Superior temporal gyrus (tissue), 1 donor: ENCODE measurements at regions not wholly inside any gene's neighbourhood (a gene's known extent, or its start where the extent isn't known, plus 50 kb on each side); places are given as distances from the start of the nearest gene placed in this dataset.
"Not testable (repeated sequence)": the region's sequence is repeated elsewhere in the genome, so short reads cannot be mapped to it uniquely, and the experiment has no call there.

ENCODE experiments used
- DNase-seq: peaks from one replicate; pipeline ENCODE4 v3.0.0-alpha.2; 2016; ENCODE audit errors: extremely low spot score

DNA sequence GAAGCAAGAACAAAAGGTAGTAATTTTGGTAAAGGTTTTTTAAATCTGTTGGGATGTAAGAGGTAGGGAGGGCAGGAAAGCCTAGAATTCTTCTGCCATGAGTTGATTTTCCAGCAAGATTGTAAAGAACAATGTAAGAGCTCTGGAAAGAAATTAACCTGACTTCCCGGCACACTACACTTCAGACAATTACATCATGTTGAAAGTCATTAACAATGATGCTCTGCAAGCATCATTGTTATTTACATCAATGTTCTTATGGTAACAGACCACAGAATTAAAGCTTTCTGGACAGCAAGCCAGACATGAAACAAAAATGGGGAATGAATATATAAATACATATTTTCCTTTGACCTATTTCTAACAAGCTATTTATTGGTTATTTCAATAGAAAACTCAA, 342.2 kb downstream of the CEP170 start:
- not testable (repeated sequence) for DNase-seq

GRCh38 chr1:242900558-242900957, 354.5 kb downstream of the CEP170 start:
- DNase-seq, result not testable (repeated sequence)

DNA sequence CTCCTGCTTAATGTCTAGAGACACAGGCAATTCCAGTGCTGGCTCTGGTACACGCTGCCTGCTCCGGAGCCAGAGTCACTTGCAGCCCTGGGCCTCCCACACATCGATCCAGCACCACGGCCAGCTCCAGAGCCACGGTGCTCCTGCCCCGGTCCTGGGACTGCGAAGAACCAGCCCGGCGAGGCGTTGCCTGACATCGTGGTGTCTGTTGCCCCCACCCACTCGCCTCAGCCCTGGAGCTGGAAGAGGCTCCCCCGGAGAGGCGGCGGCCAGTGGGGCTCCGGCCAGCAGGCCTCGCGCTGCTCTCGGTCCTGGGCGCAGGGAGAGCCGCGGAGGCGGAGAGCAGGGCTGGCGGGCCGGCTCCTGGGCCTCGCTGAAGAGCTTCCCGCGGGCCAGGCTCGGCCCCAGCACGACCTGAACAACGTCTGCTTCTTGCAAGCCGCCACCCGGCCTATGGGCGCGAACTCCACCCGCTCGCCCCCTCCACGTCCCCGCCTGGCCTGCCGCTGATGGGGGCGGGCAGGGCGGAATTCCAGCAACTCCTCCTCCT, 364.8 kb downstream of the CEP170 start:
- no peak for DNase-seq

GRCh38 chr1:242886137-242886536, 361.6 kb upstream of the PLD5 start:
- no peak for DNase-seq

- not testable (repeated sequence) for DNase-seq
Observed at GRCh38 chr1:242880022-242880421, 355.5 kb upstream of the PLD5 start.

DNA sequence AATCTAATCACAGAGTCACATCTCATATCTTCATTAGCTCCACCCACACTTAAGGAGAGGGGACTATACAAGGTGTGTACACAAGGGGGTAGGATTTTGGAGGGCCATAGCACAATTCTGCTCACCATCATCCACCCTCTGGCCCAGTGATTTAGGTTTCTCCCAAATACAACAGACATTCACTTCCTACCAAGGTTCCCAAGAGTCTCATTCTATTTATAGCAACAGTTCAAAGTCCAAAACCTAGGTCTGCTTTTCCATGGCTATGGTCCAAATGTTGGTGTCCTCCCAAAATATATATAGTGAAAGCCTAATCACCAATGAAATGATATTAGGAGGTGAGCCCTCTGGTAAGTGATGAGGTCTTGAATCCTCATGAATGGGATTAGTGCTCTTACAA, 353.2 kb upstream of the PLD5 start:
- DNase-seq, result no peak

DNA sequence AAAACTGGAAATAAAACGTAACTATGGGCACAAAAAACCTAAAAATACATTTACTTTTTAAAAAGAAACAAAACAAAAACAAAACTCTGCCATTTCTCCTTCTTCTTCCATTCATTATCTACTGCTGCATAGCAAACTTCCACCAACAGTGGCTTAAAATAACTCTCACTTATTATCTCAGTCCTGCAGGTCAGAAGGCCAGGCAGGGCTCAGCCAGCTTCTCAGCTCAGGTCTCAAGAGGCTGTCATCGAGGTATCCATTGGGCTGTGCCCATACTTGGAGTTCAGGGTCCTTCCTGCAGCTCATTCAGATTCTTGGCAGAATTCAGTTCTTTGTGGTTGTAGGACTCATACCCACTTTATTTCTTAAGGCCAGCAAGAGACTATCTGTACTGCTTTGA, 352.7 kb upstream of the PLD5 start:
- no peak for DNase-seq

GRCh38 chr1:242876030-242876429, 351.5 kb upstream of the PLD5 start:
- DNase-seq, result no peak

GRCh38 chr1:242873661-242874060, 349.2 kb upstream of the PLD5 start:
- no peak for DNase-seq

- no peak for DNase-seq
Observed at GRCh38 chr1:242872521-242872920, 348.0 kb upstream of the PLD5 start.

DNA sequence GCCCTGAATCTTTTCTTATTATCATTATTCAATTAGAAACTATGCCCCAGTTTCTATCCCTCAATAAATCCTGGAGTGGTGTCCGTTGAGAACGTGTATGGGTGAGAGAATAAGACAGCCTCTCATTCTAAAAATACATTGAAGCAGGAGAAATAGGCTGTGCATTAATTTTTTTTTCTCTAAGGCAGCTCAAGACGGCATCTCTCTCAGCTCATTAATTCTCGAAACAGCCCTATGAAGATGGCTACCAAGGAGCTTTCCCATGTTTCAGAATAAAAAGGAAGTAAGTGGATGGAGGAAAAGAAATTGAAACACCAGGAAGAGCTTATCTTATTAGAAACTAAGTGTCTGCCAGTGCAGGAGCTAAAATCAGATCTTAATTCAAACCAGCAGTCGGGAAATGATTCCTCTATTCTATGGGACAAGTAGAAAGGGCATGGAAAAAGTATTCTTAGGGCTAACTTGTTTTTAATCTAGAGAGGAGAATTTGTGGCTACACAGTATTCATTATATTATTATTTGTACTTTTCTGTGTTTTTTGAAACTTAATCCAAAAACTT, 347.1 kb upstream of the PLD5 start:
- DNase-seq, result no peak

DNA sequence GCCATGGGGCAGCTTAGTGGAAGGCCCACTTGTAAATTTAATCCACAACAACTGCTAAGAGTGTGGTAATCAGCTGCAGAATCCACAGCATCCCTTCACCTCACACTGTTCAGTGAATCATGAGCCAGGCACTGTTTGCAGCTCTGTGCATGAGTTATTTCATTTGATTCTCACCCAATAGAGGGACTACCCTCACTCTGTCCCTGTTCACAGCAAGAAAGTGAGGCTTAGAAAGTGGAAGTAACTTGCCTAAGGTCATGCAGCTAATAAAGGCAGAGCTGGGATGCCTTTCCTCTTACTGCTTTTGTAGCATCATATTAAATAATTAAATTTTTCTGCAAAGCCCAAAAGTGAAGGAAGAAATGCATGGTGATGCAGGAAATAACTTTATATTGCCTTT, 346.5 kb upstream of the PLD5 start:
- no peak for DNase-seq

- no peak for DNase-seq
Observed at GRCh38 chr1:242856289-242856688, 331.8 kb upstream of the PLD5 start.

GRCh38 chr1:242854466-242854865, 330.0 kb upstream of the PLD5 start:
- DNase-seq, result no peak

DNA sequence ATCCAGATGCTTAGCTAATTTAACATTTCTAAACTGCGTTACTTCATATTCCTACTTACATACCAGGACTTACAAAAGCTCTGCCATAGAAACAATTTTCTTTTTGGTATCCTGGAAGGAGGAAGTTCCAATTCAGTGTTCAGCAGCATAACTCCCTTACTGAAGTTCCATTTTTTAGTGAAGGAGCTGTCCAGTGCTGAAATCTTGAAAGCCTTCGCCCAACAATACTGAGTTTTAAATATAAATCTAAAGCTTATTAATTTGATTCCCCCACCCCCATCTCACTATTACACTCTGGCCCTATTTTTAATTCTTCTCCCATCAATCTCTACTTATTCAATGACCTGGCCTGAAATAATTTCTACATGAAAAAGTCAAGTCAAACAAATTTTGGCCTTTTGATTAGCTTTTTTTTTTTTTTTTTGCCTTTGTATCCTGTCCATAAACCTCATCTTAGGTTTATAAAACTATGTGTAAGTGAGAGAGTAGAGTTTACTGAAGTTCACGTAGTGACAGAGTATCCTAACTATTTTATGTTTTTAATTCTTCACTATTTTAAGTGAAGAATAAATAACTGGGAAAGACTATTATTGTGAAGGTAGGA, 323.0 kb upstream of the PLD5 start:
- DNase-seq, result no peak

DNA sequence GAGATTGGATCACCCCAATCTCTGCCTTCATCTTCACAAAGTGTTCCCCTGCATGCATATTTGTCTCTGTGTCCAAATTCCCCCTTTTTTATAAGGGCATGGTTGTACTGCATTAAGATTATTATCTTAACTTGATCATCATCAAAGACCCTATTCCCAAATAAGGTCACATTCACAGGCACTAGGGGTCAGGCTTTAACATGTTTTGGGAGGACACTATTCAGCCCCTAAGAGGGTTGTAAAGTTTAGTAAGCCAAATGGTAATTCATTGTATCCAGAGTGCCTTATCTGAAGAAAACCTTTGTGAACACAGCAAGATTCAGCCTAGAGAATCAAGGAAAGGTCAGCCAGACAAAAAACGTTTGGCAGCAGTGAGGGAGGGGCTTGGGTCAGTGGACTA, 317.6 kb upstream of the PLD5 start:
- no peak for DNase-seq

DNA sequence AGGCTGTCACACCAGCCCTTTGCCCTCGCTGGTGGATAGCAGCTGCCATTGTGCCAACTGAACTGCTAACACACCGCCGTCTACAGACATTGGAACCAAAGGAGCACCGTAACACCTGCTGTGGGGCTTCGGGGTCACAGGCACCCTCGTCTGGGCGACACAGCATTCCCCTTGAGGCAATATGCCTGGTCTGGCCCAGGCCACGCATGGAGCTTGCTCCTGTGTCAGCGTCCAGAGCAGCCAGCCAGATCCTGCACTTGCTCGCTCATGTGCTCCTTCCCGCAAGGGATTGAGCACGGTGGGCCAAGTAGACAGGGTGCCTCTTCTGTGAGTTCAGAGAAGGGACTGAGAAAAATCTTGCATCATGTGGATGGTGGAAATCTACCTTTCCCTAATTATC, 314.6 kb upstream of the PLD5 start:
- no peak for DNase-seq

DNA sequence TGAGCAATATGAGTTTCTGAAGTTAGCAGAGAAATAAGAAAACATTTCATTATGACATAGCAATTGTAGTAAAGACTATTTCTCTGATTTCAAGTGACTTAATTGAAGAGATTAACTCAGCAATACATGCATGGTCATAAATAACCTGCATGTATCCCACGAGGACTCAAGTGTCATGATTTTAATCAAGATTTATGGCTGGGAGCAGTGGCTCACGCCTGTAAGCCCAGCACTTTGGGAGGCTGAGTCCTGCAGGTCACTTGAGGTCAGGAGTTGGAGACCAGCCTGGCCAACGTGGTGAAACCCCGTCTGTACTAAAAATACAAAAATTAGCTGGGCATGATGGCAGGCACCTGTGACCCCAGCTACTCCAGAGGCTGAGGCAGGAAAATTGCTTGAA, 311.9 kb upstream of the PLD5 start:
- no peak for DNase-seq

DNA sequence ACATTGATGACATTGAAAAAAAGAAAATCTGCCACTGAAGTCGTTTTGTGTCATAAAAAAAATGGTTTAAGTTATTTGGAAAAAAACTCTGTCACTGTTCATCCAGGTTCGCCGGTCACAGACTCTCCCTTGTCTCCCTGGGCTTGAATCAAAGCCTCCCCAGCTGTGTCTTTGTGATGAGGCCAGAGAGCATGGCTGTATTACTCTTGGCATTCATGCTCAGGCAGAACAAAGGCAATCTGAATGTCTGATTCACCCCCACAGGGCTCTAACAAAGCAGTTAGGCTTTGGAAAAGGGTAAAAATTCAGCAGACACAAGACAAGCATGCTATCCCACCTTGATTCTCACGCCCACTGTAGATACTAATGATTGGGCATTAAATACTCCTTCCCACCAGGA, 304.3 kb upstream of the PLD5 start:
- peak; percentile 89 for DNase-seq

DNA sequence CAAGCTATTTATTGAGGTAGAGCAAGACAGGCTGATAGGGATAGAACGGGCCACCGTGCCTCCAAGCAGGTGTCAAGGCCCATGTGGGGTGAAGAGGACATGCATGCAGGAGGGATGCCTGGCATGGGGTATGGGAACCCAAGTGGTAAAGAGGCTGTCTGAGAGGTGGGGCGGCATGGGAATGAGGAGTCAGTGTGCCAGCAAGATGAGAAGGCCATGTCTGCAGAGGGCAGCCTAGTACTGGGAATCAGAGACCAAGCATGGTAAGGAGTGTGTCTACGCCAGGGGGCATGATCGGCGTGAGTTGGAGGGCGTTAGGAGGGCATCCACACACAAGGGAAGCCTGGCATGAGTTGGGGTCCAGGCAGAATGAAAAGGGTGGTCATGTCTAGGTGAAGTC, 303.7 kb upstream of the PLD5 start:
- peak; percentile 83 for DNase-seq

DNA sequence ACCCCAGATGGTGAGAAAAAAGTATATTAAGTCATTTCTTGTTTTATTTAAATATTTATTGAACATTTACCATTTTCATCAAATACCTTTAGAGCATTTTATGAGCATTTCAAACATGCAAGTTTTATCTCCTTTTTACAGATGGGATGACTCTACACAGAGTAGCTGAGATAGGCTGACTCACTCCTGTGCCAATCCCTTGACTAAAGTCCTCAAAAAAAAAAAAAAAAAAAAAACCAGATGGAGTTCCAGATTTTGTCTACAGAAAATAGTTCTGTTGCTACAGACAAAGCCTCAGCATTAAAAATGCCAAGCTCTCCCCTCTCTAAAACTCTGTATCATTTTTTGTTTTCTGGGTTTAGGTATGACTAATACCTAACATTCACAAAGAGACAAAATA, 303.0 kb upstream of the PLD5 start:
- DNase-seq, result peak; percentile 61

GRCh38 chr1:242826701-242827336, 302.3 kb upstream of the PLD5 start:
- peak; percentile 28 for DNase-seq

- no peak for DNase-seq
Observed at GRCh38 chr1:242824435-242824834, 299.9 kb upstream of the PLD5 start.
